ENCODE measurements at regions not wholly inside any gene's neighbourhood (a gene's known extent, or its start where the extent isn't known, plus 50 kb on each side); places are given as distances from the start of the nearest gene placed in this dataset.

GRCh38 chr17:72515291-72516065 lies 394.7 kb downstream of the SOX9 start:
- H3K27ac ChIP-seq: no peak overlapping the region
- H3K9me3 ChIP-seq: no peaks in the 10 kb centered on the region
- peaks cover 5% of the 10 kb centered on the region for H3K4me1 ChIP-seq
- TF ChIP-seq CTCF (IDR thresholded peaks at IDR 0.05) (no peak), POLR2A (IDR thresholded peaks at IDR 0.05) (no peak), POLR2AphosphoS5 (IDR thresholded peaks at IDR 0.05; ENCODE audit: insufficient read depth in 1 of 2, low read depth in 1 of 2) (no peak)
- no peak overlapping the region for H3K4me3 ChIP-seq
- no peaks in the 10 kb centered on the region for H3K27me3 ChIP-seq
- intact Hi-C loops (cut with DNase I): no loop called here
- no peaks in the 10 kb centered on the region for H3K36me3 ChIP-seq
- DNase-seq (ENCODE audit: extremely low spot score in 2 of 2): no peak

- Histone ChIP-seq H3K4me1 (peaks cover 5% of the 10 kb centered on the region), H3K27ac (no peak overlapping the region), H3K9me3 (no peaks in the 10 kb centered on the region), H3K27me3 (no peaks in the 10 kb centered on the region), H3K4me3 (no peak overlapping the region), H3K36me3 (no peaks in the 10 kb centered on the region)
- intact Hi-C loops (cut with DNase I): no loop called here
- no peak for TF ChIP-seq CTCF (IDR thresholded peaks at IDR 0.05)
- TF ChIP-seq POLR2A (IDR thresholded peaks at IDR 0.05): no peak
- TF ChIP-seq POLR2AphosphoS5 (IDR thresholded peaks at IDR 0.05; ENCODE audit: insufficient read depth in 1 of 2, low read depth in 1 of 2): no peak
- no peak for DNase-seq (ENCODE audit: extremely low spot score in 2 of 2)
Measured at GRCh38 chr17:72516772-72517399, 396.1 kb downstream of the SOX9 start.

- TF ChIP-seq POLR2A (IDR thresholded peaks at IDR 0.05): no peak
- TF ChIP-seq CTCF (IDR thresholded peaks at IDR 0.05): no peak
- no peak for TF ChIP-seq POLR2AphosphoS5 (IDR thresholded peaks at IDR 0.05; ENCODE audit: insufficient read depth in 1 of 2, low read depth in 1 of 2)
- intact Hi-C loops (cut with DNase I): no loop called here
- H3K27me3 ChIP-seq: no peaks in the 10 kb centered on the region
- no peaks in the 10 kb centered on the region for H3K36me3 ChIP-seq
- DNase-seq (ENCODE audit: extremely low spot score in 2 of 2): no peak
- peaks cover 5% of the 10 kb centered on the region for H3K4me1 ChIP-seq
- no peaks in the 10 kb centered on the region for H3K9me3 ChIP-seq
- H3K4me3 ChIP-seq: no peak overlapping the region
- no peak overlapping the region for H3K27ac ChIP-seq
Measured at GRCh38 chr17:72517413-72518158, 396.8 kb downstream of the SOX9 start.

GRCh38 chr17:72518159-72518732 lies 397.4 kb downstream of the SOX9 start:
- no peak overlapping the region for H3K4me3 ChIP-seq
- TF ChIP-seq POLR2AphosphoS5 (IDR thresholded peaks at IDR 0.05; ENCODE audit: insufficient read depth in 1 of 2, low read depth in 1 of 2): no peak
- TF ChIP-seq POLR2A (IDR thresholded peaks at IDR 0.05): no peak
- no peak for TF ChIP-seq CTCF (IDR thresholded peaks at IDR 0.05)
- no peaks in the 10 kb centered on the region for H3K27me3 ChIP-seq
- no peak for DNase-seq (ENCODE audit: extremely low spot score in 2 of 2)
- peaks cover 5% of the 10 kb centered on the region for H3K4me1 ChIP-seq
- no peaks in the 10 kb centered on the region for H3K36me3 ChIP-seq
- H3K9me3 ChIP-seq: no peaks in the 10 kb centered on the region
- intact Hi-C loops (cut with DNase I): no loop called here
- H3K27ac ChIP-seq: no peak overlapping the region

Measured in vagina (tissue), 2 donors.